ENCODE measurements at regions not wholly inside any gene's neighbourhood (a gene's known extent, or its start where the extent isn't known, plus 50 kb on each side); places are given as distances from the start of the nearest gene placed in this dataset.

GRCh38 chr6:146912730-146913685, 291.2 kb upstream of the STXBP5 start:
- no peaks in the 10 kb centered on the region for H3K9me3 ChIP-seq (ENCODE audit: severe bottlenecking)
- no peak for DNase-seq (ENCODE audit: low spot score)
- peaks cover 37% of the 10 kb centered on the region for H3K4me1 ChIP-seq (ENCODE audit: insufficient read depth, poor library complexity, severe bottlenecking)
- no peak for ATAC-seq (ENCODE audit: low read depth)
- H3K36me3 ChIP-seq (ENCODE audit: low read depth): no peaks in the 10 kb centered on the region
- H3K27me3 ChIP-seq (ENCODE audit: insufficient read depth, poor library complexity, severe bottlenecking): no peaks in the 10 kb centered on the region
- H3K27ac ChIP-seq (ENCODE audit: poor library complexity, severe bottlenecking): peak overlapping the region; percentile 99
- TF ChIP-seq CTCF (IDR thresholded peaks at IDR 0.05; ENCODE audit: poor library complexity, severe bottlenecking): no peak
- H3K4me3 ChIP-seq (ENCODE audit: severe bottlenecking): no peak overlapping the region

GRCh38 chr6:146913842-146914488, 290.3 kb upstream of the STXBP5 start:
- Histone ChIP-seq H3K9me3 (ENCODE audit: severe bottlenecking) (no peaks in the 10 kb centered on the region), H3K27me3 (ENCODE audit: insufficient read depth, poor library complexity, severe bottlenecking) (no peaks in the 10 kb centered on the region), H3K36me3 (ENCODE audit: low read depth) (no peaks in the 10 kb centered on the region), H3K27ac (ENCODE audit: poor library complexity, severe bottlenecking) (peak overlapping the region; percentile 99), H3K4me3 (ENCODE audit: severe bottlenecking) (peak overlapping the region; percentile 3), H3K4me1 (ENCODE audit: insufficient read depth, poor library complexity, severe bottlenecking) (peaks cover 37% of the 10 kb centered on the region)
- no peak for TF ChIP-seq CTCF (IDR thresholded peaks at IDR 0.05; ENCODE audit: poor library complexity, severe bottlenecking)
- peak; percentile 86 for ATAC-seq (ENCODE audit: low read depth)
- DNase-seq (ENCODE audit: low spot score): peak; percentile 91

GRCh38 chr6:146914489-146915483, 289.4 kb upstream of the STXBP5 start:
- Histone ChIP-seq H3K36me3 (ENCODE audit: low read depth) (no peaks in the 10 kb centered on the region), H3K4me1 (ENCODE audit: insufficient read depth, poor library complexity, severe bottlenecking) (peaks cover 37% of the 10 kb centered on the region), H3K27ac (ENCODE audit: poor library complexity, severe bottlenecking) (peak overlapping the region; percentile 99), H3K9me3 (ENCODE audit: severe bottlenecking) (no peaks in the 10 kb centered on the region), H3K4me3 (ENCODE audit: severe bottlenecking) (peak overlapping the region; percentile 10), H3K27me3 (ENCODE audit: insufficient read depth, poor library complexity, severe bottlenecking) (no peaks in the 10 kb centered on the region)
- TF ChIP-seq CTCF (IDR thresholded peaks at IDR 0.05; ENCODE audit: poor library complexity, severe bottlenecking): no peak
- DNase-seq (ENCODE audit: low spot score) (peak; percentile 68), ATAC-seq (ENCODE audit: low read depth) (peak; percentile 77)

GRCh38 chr6:146915671-146916127, 288.5 kb upstream of the STXBP5 start:
- Histone ChIP-seq H3K36me3 (ENCODE audit: low read depth) (no peaks in the 10 kb centered on the region), H3K4me3 (ENCODE audit: severe bottlenecking) (peak overlapping the region; percentile 10), H3K4me1 (ENCODE audit: insufficient read depth, poor library complexity, severe bottlenecking) (peaks cover 37% of the 10 kb centered on the region), H3K27ac (ENCODE audit: poor library complexity, severe bottlenecking) (peak overlapping the region; percentile 99), H3K27me3 (ENCODE audit: insufficient read depth, poor library complexity, severe bottlenecking) (no peaks in the 10 kb centered on the region), H3K9me3 (ENCODE audit: severe bottlenecking) (no peaks in the 10 kb centered on the region)
- ATAC-seq (ENCODE audit: low read depth) (no peak; the same call in 2 of the 3 replicates), DNase-seq (ENCODE audit: low spot score) (no peak)
- TF ChIP-seq CTCF (IDR thresholded peaks at IDR 0.05; ENCODE audit: poor library complexity, severe bottlenecking): no peak

Measured in RWPE2 (cell line).